HG03439 (cell line): ENCODE measurements at regions not wholly inside any gene's neighbourhood (a gene's known extent, or its start where the extent isn't known, plus 50 kb on each side); places are given as distances from the start of the nearest gene placed in this dataset.

ENCODE experiments used
- ATAC-seq: cut with Tn5 transposase; IDR thresholded peaks from one replicate; pipeline ENCODE4 v1.9.1; 2021; ENCODE audit warnings: mild to moderate bottlenecking, moderate library complexity; ENCODE audit not compliant: unreplicated experiment

GRCh38 chr11:112831969-112832766, 129.1 kb upstream of the NCAM1 start:
- ATAC-seq = no peak

GRCh38 chr11:112834277-112834755, 126.9 kb upstream of the NCAM1 start:
- ATAC-seq = no peak

GRCh38 chr11:112835591-112836255, 125.5 kb upstream of the NCAM1 start:
- ATAC-seq = no peak

GRCh38 chr11:112836256-112836602, 125.0 kb upstream of the NCAM1 start:
- no peak for ATAC-seq

GRCh38 chr11:112837162-112837826, 123.9 kb upstream of the NCAM1 start:
- no peak for ATAC-seq

- no peak for ATAC-seq
Measured at GRCh38 chr11:112839051-112839450, 122.2 kb upstream of the NCAM1 start.

- ATAC-seq = no peak
Measured at GRCh38 chr11:112841729-112842128, 119.5 kb upstream of the NCAM1 start.

- ATAC-seq = no peak
Measured at GRCh38 chr11:112842151-112842550, 119.1 kb upstream of the NCAM1 start.

GRCh38 chr11:112844517-112844916, 116.7 kb upstream of the NCAM1 start:
- no peak for ATAC-seq

GRCh38 chr11:112847568-112847967, 113.7 kb upstream of the NCAM1 start:
- no peak for ATAC-seq

GRCh38 chr11:112852143-112852866, 108.9 kb upstream of the NCAM1 start:
- ATAC-seq = no peak

GRCh38 chr11:112856133-112856532, 105.1 kb upstream of the NCAM1 start:
- ATAC-seq = no peak

- ATAC-seq = no peak
Measured at GRCh38 chr11:112856591-112856990, 104.6 kb upstream of the NCAM1 start.

- ATAC-seq = no peak
Measured at GRCh38 chr11:112858289-112859023, 102.8 kb upstream of the NCAM1 start.

GRCh38 chr11:112859787-112860186, 101.4 kb upstream of the NCAM1 start:
- no peak for ATAC-seq

- no peak for ATAC-seq
Measured at GRCh38 chr11:112861356-112861755, 99.9 kb upstream of the NCAM1 start.

GRCh38 chr11:112863305-112863704, 97.9 kb upstream of the NCAM1 start:
- no peak for ATAC-seq

- ATAC-seq = no peak
Measured at GRCh38 chr11:112864672-112865071, 96.5 kb upstream of the NCAM1 start.

- no peak for ATAC-seq
Measured at GRCh38 chr11:112871909-112872500, 89.2 kb upstream of the NCAM1 start.

GRCh38 chr11:112874980-112875379, 86.2 kb upstream of the NCAM1 start:
- no peak for ATAC-seq
